ENCODE measurements at regions not wholly inside any gene's neighbourhood (a gene's known extent, or its start where the extent isn't known, plus 50 kb on each side); places are given as distances from the start of the nearest gene placed in this dataset.

GRCh38 chr2:138831691-138832090, 51.5 kb upstream of the NXPH2 start:
- TF ChIP-seq CTCF (IDR thresholded peaks at IDR 0.05) (no peak), POLR2AphosphoS5 (IDR thresholded peaks at IDR 0.05) (no peak), POLR2A (IDR thresholded peaks at IDR 0.05) (no peak), EP300 (IDR thresholded peaks at IDR 0.05) (no peak)
- DNase-seq (no peak), ATAC-seq (ENCODE audit: low FRiP score in 2 of 2) (no peak)
- Histone ChIP-seq H3K4me1 (no peaks in the 10 kb centered on the region), H3K4me3 (no peak overlapping the region), H3K9me3 (no peaks in the 10 kb centered on the region), H3K27me3 (no peaks in the 10 kb centered on the region), H3K27ac (no peak overlapping the region), H3K36me3 (no peaks in the 10 kb centered on the region)
- WGBS, 2 donors = 75 to 80% methylated on average over 1 of the region's 1 CpG

DNA sequence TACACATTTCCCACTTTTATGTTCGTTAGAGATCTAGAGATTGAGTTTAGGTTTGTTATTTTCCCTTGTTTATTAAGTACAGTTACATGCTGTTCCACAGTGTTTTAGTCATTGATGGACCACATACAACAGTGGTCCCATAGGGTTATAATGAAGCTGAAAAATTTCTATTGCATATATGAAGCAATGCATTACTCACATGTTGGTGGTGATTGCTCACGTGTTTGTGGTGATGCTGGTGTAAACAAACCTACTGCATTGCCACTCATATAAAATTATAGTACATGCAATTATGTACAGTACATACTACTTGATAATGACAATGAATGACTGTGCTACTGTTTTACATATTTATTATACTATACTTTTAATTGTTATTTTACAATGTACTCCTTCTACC, 51.0 kb upstream of the NXPH2 start:
- H3K36me3 ChIP-seq = no peaks in the 10 kb centered on the region
- no peak overlapping the region for H3K4me3 ChIP-seq
- TF ChIP-seq POLR2A (IDR thresholded peaks at IDR 0.05) = no peak
- no peak for TF ChIP-seq EP300 (IDR thresholded peaks at IDR 0.05)
- TF ChIP-seq CTCF (IDR thresholded peaks at IDR 0.05) = no peak
- TF ChIP-seq POLR2AphosphoS5 (IDR thresholded peaks at IDR 0.05) = no peak
- ATAC-seq (ENCODE audit: low FRiP score in 2 of 2) (no peak), DNase-seq (no peak)
- no peaks in the 10 kb centered on the region for H3K27me3 ChIP-seq
- no peaks in the 10 kb centered on the region for H3K9me3 ChIP-seq
- no peak overlapping the region for H3K27ac ChIP-seq
- WGBS, 2 donors = 63 to 65% methylated on average over 2 of the region's 2 CpGs
- no peaks in the 10 kb centered on the region for H3K4me1 ChIP-seq

DNA sequence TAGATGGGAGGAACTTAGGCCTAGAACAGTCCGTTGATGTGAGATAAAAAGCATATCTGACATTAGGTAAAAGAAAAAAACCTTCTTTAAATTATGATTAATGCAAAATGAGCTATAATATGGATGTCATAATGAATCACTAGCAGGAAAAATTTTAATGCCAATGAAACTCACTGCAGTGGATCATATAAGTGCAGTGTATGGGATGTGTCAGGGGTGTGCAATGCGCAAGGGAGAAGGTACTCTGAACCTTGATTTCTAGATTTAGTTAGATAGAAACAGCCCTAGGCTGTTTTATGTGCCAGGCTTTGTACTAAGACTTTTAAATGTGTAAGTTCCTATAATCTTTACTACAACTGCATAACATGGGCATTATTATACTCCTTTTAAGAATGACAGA, 50.4 kb upstream of the NXPH2 start:
- no peak for DNase-seq
- no peak overlapping the region for H3K27ac ChIP-seq
- no peaks in the 10 kb centered on the region for H3K27me3 ChIP-seq
- 75 to 82% methylated on average over 2 of the region's 2 CpGs for WGBS, 2 donors
- TF ChIP-seq EP300 (IDR thresholded peaks at IDR 0.05) = no peak
- H3K4me3 ChIP-seq = no peak overlapping the region
- no peaks in the 10 kb centered on the region for H3K9me3 ChIP-seq
- no peaks in the 10 kb centered on the region for H3K4me1 ChIP-seq
- no peaks in the 10 kb centered on the region for H3K36me3 ChIP-seq
- no peak for ATAC-seq (ENCODE audit: low FRiP score in 2 of 2)

Small RNA genes lying in the stretch of these regions (small RNA-seq; reads per million reads assigned to genes)
- 0 reads per million in 4 donors for gene RF00139
- 0 to 0.14 (median 0.07) reads per million in 4 donors for gene RN7SKP286

Data from upper lobe of left lung (tissue), 6 donors.